ENCODE measurements at regions not wholly inside any gene's neighbourhood (a gene's known extent, or its start where the extent isn't known, plus 50 kb on each side); places are given as distances from the start of the nearest gene placed in this dataset.

- no peak for TF ChIP-seq CTCF (conservative IDR thresholded peaks at IDR 0.05; ENCODE audit: low read depth, low read length)
- no peak for DNase-seq (ENCODE audit: low read depth)
- no peak overlapping the region for H3K4me3 ChIP-seq (ENCODE audit: low read length)
Observed at GRCh38 chr3:70554170-70554569, 241.7 kb upstream of the MDFIC2 start.

DNA sequence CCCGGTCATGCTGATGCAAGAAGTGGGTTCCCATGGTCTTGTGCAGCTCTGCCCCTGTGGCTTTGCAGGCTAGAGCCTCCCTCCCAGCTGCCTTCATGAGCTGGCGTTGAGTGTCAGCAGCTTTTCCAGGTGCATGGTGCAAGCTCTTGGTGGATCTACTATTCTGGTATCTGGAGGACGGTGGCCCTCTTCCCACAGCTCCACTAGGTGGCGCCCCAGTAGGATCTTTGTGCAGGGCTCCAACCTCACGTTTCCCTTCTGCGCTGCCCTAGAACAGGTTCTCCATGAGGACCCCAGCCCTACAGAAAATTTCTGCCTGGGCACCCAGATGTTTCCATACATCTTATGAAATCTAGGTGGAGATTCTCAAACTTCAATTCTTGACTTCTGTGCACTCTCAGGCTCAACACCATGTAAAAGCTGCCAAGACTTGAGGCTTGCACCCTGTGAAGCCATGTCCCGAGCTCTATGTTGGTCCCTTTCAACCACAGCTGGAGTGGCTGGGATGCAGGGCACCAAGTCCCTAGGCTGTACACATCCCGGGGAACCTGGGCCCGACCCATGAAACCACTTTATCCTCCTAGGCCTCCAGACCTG is 238.4 kb upstream of the MDFIC2 start:
- H3K4me3 ChIP-seq (ENCODE audit: low read length) = no peak overlapping the region
- peak; percentile 77 for TF ChIP-seq CTCF (conservative IDR thresholded peaks at IDR 0.05; ENCODE audit: low read depth, low read length)
- no peak for DNase-seq (ENCODE audit: low read depth)

- TF ChIP-seq CTCF (conservative IDR thresholded peaks at IDR 0.05; ENCODE audit: low read depth, low read length) = no peak
- no peak overlapping the region for H3K4me3 ChIP-seq (ENCODE audit: low read length)
- no peak for DNase-seq (ENCODE audit: low read depth)
Observed at GRCh38 chr3:70546679-70547078, 234.2 kb upstream of the MDFIC2 start.

GRCh38 chr3:70543493-70543892 is 231.1 kb upstream of the MDFIC2 start:
- no peak for TF ChIP-seq CTCF (conservative IDR thresholded peaks at IDR 0.05; ENCODE audit: low read depth, low read length)
- DNase-seq (ENCODE audit: low read depth) = no peak
- no peak overlapping the region for H3K4me3 ChIP-seq (ENCODE audit: low read length)

- TF ChIP-seq CTCF (conservative IDR thresholded peaks at IDR 0.05; ENCODE audit: low read depth, low read length) = peak; percentile 32
- no peak for DNase-seq (ENCODE audit: low read depth)
- no peak overlapping the region for H3K4me3 ChIP-seq (ENCODE audit: low read length)
Observed at GRCh38 chr3:70539908-70540307, 227.5 kb upstream of the MDFIC2 start.

DNA sequence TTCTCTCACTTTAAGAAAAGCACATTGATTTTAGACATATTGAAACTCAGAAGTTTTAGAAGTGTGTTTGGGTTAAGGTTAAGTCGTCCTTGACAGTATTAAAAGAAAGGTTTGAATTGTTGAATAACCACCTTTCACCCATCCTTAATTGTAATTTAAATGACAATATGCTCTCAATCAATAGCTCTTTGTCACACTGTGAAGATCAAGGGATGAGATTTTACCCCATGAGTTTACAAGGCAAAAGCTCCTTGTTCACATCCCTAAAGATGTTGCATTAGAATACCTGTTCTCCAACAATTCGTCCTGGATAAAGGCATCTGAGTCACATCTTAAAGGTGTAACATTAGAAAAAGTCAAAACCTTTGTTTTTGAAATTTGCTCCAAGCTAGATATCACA is 220.4 kb upstream of the MDFIC2 start:
- no peak for DNase-seq (ENCODE audit: low read depth)
- H3K4me3 ChIP-seq (ENCODE audit: low read length) = no peak overlapping the region
- no peak for TF ChIP-seq CTCF (conservative IDR thresholded peaks at IDR 0.05; ENCODE audit: low read depth, low read length)

DNA sequence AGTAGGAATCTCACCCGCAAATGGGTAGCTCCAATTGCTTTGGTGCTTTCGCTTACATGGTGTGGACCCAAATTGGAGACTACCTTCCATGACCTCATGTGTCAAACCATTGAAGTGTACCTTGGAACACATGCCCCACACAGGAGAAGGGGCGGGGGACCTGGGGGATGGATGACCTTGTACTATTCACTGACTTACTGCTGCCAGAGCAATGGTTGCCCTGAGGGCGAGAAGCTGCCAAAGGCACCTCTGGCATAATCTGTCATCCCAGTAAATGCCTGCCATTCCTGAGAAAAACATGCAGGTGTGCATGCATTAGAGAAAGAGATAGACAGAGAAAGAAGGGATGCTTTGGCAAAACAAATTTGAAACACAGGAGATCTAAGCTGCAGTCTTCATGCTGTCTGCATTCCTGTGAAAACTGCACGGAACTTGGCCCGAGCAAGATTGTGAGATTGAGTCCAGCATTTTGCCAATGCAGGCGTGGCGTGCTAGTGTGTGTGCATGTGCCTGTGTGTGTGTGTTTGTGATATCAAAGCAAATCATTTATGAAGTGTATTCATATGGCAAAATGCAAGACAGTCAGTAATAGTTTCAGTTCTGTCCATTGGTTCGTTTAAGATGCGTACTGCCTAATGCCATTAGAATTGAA is 219.5 kb upstream of the MDFIC2 start:
- TF ChIP-seq CTCF (conservative IDR thresholded peaks at IDR 0.05; ENCODE audit: low read depth, low read length) = no peak

More for the DNA sequence above, 219.5 kb upstream of the MDFIC2 start:
- no peak overlapping the region for H3K4me3 ChIP-seq (ENCODE audit: low read length)
- no peak for DNase-seq (ENCODE audit: low read depth)
